GM12878 (cell line): ENCODE measurements at regions not wholly inside any gene's neighbourhood (a gene's known extent, or its start where the extent isn't known, plus 50 kb on each side); places are given as distances from the start of the nearest gene placed in this dataset.

ENCODE experiments used
- CEBPB ChIP-seq, 2 experiments: fragments of 150-350 bp in 1 of 2; IDR thresholded peaks; 2 replicates each; pipeline ENCODE4 v1.6.1; 2012 to 2014; ENCODE audit warnings: low read depth in 2 of 2, low read length in 2 of 2, borderline replicate concordance in 1 of 2, inconsistent platforms in 1 of 2
- CHD2 ChIP-seq: IDR thresholded peaks from 2 replicates; pipeline ENCODE4 v1.6.1; 2011; ENCODE audit warnings: low read depth, low read length, improper control_type of control experiment, borderline replicate concordance
- FOS ChIP-seq: IDR thresholded peaks from 3 replicates; pipeline ENCODE4 v1.6.1; 2011; ENCODE audit warnings: borderline replicate concordance; ENCODE audit not compliant: insufficient read length; ENCODE audit errors: extremely low read depth
- MTA3 ChIP-seq: IDR thresholded peaks from 2 replicates; pipeline ENCODE4 v1.6.1; 2012; ENCODE audit warnings: low read length, inconsistent platforms, borderline replicate concordance
- TAF1 ChIP-seq: IDR thresholded peaks from 2 replicates; pipeline ENCODE4 v1.6.1; 2011; ENCODE audit warnings: mild to moderate bottlenecking, low read depth, low read length, borderline replicate concordance
- TF ChIP-seq, protein P1 (sequence below): fragments of 450-650 bp; IDR thresholded peaks from 2 replicates; pipeline ENCODE4 v1.6.1; 2018; ENCODE audit warnings: borderline replicate concordance, mild to moderate bottlenecking; ENCODE audit not compliant: partially characterized antibody
- TF ChIP-seq, protein P2 (sequence below), 3 experiments: IDR thresholded peaks in 2 of 3; conservative IDR thresholded peaks in 1 of 3; 2 replicates each; pipeline ENCODE4 v1.5.1; 2011; ENCODE audit warnings: low read depth in 3 of 3, low read length in 3 of 3, mild to moderate bottlenecking in 3 of 3, control low read depth in 2 of 3, moderate library complexity in 2 of 3, inconsistent platforms in 1 of 3, mixed read lengths in 1 of 3; ENCODE audit not compliant: control insufficient read depth in 2 of 3, insufficient read depth in 1 of 3; ENCODE audit errors: extremely low read depth in 1 of 3

DNA sequence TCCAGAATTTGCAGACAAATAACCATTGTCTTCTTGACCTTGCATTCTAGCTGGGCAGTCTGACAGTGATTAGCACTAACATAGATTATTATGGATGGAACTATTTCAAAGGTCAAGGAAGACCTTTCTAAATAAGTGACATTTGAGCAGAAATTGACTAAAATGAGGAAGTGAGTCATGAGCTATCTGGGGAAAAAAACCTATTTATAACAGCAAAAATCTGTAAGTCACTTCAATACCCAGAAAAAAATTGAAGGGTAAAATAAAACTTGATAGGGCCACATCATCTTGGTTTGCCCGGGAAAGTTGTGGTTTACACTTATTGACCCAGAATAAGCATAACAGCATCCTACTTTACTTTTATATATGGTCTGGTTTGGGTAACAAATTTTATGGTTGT is 414.6 kb upstream of the HS3ST1 start:
- no peak for TF ChIP-seq CEBPB (IDR thresholded peaks at IDR 0.05; ENCODE audit: borderline replicate concordance in 1 of 2, low read depth in 2 of 2, low read length in 2 of 2)
- no peak for TF ChIP-seq CHD2
- TF ChIP-seq, protein P1, sequence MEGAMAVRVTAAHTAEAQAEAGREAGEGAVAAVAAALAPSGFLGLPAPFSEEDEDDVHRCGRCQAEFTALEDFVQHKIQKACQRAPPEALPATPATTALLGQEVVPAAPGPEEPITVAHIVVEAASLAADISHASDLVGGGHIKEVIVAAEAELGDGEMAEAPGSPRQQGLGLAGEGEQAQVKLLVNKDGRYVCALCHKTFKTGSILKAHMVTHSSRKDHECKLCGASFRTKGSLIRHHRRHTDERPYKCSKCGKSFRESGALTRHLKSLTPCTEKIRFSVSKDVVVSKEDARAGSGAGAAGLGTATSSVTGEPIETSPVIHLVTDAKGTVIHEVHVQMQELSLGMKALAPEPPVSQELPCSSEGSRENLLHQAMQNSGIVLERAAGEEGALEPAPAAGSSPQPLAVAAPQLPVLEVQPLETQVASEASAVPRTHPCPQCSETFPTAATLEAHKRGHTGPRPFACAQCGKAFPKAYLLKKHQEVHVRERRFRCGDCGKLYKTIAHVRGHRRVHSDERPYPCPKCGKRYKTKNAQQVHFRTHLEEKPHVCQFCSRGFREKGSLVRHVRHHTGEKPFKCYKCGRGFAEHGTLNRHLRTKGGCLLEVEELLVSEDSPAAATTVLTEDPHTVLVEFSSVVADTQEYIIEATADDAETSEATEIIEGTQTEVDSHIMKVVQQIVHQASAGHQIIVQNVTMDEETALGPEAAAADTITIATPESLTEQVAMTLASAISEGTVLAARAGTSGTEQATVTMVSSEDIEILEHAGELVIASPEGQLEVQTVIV, result no peak
- TF ChIP-seq TAF1, result no peak
- TF ChIP-seq, protein P2, sequence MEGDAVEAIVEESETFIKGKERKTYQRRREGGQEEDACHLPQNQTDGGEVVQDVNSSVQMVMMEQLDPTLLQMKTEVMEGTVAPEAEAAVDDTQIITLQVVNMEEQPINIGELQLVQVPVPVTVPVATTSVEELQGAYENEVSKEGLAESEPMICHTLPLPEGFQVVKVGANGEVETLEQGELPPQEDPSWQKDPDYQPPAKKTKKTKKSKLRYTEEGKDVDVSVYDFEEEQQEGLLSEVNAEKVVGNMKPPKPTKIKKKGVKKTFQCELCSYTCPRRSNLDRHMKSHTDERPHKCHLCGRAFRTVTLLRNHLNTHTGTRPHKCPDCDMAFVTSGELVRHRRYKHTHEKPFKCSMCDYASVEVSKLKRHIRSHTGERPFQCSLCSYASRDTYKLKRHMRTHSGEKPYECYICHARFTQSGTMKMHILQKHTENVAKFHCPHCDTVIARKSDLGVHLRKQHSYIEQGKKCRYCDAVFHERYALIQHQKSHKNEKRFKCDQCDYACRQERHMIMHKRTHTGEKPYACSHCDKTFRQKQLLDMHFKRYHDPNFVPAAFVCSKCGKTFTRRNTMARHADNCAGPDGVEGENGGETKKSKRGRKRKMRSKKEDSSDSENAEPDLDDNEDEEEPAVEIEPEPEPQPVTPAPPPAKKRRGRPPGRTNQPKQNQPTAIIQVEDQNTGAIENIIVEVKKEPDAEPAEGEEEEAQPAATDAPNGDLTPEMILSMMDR (IDR thresholded peaks at IDR 0.05 in 2 of 3, conservative IDR thresholded peaks at IDR 0.05 in 1 of 3; ENCODE audit: control insufficient read depth in 2 of 3, extremely low read depth in 1 of 3, insufficient read depth in 1 of 3, low read depth in 3 of 3, low read length in 3 of 3), result no peak
- no peak for TF ChIP-seq FOS
- TF ChIP-seq MTA3, result no peak
